GM11168 (cell line): ENCODE measurements at regions not wholly inside any gene's neighbourhood (a gene's known extent, or its start where the extent isn't known, plus 50 kb on each side); places are given as distances from the start of the nearest gene placed in this dataset.

Source experiments
- in situ Hi-C: fragments of 300-500 bp; cut with MboI; formaldehyde crosslinking; loops from one replicate; pipeline ENCODE4 v1.12.0; 2022; ENCODE audit warnings: low sequenced_read_pairs; ENCODE audit not compliant: unreplicated experiment

GRCh38 chr1:53378061-53378460 lies 50.2 kb upstream of the LRP8 start:
- in situ Hi-C loops: no loop called here

DNA sequence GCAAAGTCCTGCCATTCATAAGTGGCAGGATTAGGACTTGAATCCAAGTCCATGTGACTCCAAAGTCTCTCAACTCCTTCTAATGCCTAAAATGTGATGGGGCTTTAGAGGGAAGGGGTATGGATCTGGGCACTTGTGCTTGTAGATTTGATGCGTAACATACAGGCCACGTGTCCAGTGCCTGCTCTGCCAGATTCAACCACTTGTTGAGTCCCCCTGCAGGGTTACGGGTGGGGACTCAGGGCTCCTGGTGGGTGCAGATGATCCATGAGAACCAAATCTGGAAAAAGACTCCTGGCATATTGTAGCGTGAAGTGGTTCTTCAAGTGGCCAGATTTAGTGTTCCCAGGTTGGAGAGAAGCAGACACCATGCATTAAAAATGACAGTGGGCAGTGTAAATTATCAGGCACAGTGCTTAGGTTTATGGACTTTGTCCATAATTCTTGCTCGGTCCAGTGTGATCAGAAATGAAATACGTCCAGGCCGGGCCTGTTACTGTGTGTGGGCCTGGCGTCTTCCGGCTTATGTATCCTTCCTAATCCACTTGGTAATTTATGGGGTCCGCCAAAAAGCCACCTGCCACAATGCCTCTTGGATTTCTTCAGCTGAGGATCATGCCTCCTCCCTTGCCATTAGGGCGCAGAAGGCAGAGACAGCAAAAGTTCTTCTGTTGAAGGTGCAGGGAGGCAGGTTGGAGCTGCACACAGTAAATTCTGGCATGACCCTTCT lies 51.2 kb upstream of the LRP8 start:
- in situ Hi-C loops: no loop called here

GRCh38 chr1:53379662-53380002 lies 51.8 kb upstream of the LRP8 start:
- in situ Hi-C loops: no loop called here

DNA sequence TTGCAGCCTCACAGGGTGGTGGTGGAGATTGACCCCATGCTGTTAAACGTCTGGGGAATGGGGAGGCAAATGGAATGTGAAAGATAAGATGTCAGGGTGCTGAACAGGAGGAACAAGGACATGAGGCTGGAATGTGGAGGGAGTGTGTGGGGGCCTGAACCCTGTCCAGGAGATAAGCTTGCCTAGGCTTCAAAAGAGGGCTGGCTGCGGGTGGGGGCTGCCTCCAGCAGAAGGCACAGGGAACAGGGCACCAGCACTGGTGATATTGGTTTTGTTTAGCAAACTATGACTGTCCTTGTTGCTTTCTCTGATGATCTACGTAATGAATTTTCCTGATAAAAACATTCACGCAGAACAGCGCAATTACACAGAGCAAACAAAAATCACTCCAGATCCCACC lies 52.4 kb upstream of the LRP8 start:
- in situ Hi-C loops: no loop called here

- in situ Hi-C loops: no loop called here
Observed at GRCh38 chr1:53381790-53382401, 54.0 kb upstream of the LRP8 start.

GRCh38 chr1:53383136-53383870 lies 55.4 kb upstream of the LRP8 start:
- in situ Hi-C loops: no loop called here

DNA sequence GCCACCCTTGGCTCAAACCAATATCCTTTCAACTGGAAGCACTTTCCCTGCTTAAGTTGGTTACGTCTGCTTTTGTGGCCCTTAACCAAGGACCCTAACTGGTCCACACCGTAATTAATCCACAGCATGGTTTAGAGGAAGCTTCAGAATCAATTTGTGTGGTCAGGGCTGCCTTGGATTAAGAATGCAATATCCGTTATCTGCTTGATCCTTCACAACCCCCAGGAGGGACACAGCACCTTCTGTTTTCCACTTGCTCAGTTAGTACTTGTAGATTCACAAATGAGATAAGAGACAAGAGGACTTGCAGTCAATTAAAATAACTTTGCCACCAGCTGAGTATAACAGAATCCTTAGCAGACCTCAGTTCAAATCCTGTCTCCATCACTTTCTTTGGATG lies 56.9 kb upstream of the LRP8 start:
- in situ Hi-C loops: no loop called here

- in situ Hi-C loops: no loop called here
Observed at GRCh38 chr1:53385276-53386225, 57.7 kb upstream of the LRP8 start.

GRCh38 chr1:53388963-53389362 lies 61.1 kb upstream of the LRP8 start:
- in situ Hi-C loops: no loop called here

GRCh38 chr1:53390261-53390660 lies 62.4 kb upstream of the LRP8 start:
- in situ Hi-C loops: loop anchor here (5.0 kb wide), 1 partner anchor 113 kb away; no protein-coding TSS in a partner anchor

DNA sequence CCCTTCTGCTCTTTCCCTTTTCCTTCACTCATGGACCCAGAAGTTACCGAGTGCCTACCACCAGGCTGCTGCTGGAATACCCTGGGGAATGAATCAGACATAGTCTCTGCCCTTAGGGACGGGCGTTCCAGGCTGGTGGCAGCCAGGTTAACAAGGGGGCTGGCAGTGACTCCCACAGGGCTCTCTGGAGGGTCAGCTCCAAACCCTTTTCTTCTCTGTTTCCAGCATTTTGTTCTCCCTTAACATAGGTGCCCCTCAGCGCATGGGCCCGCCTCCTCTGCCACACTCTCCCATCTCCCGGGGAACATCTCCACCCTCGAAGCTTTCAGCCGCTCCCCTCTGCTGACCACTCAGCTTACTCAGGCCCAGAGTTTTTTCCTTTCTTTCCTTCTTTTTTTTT lies 62.9 kb upstream of the LRP8 start:
- in situ Hi-C loops: loop anchor here (5.0 kb wide), 1 partner anchor 113 kb away; no protein-coding TSS in a partner anchor

DNA sequence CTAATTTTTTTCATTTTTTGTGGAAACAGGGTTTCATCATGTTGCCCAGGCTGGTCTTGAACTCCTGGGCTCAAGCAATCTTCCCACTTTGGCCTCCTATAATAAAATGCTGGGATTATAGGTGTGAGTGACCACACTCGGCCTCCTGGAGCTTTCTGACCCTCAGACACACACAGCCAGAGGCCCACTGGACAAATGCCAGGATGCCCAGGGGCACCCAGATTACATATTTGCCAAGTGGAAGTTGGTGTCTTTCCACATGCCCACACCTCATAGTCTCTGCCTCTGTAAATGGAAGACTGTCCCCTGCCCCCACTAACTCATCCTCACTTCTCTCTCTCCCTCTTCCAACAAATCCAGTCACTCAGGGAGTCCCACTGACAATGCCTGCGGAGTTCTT lies 63.4 kb upstream of the LRP8 start:
- in situ Hi-C loops: loop anchor here (5.0 kb wide), 1 partner anchor 114 kb away; no protein-coding TSS in a partner anchor

GRCh38 chr1:53391982-53392381 lies 64.1 kb upstream of the LRP8 start:
- in situ Hi-C loops: loop anchor here (5.0 kb wide), 1 partner anchor 115 kb away; no protein-coding TSS in a partner anchor

- in situ Hi-C loops: loop anchor here (5.0 kb wide), 1 partner anchor 115 kb away; no protein-coding TSS in a partner anchor
Observed at GRCh38 chr1:53392460-53392859, 64.6 kb upstream of the LRP8 start.

DNA sequence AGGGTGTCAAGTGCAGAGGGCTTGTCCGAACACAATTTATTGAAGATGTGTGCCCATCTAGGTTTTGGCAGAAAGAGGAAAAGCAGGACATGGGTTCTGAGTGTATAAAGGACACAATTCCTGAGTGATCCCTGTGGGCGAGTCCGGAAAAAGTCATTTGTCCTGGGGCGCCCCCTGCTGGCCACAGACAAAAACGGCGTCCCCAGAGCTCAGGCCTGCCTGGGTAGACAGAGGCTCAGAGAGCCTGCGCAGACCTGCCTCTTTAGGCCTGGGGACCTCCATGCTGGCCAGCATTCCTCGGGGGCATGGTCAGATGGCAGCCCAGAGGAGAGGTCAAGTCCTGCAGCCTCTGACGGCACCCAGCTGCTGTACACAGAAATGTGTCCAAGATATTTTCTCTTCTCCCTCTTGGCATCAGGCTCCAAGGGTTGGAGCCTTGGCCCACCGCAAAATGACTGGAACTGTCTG lies 65.5 kb upstream of the LRP8 start:
- in situ Hi-C loops: loop anchor here (5.0 kb wide), 1 partner anchor 116 kb away; no protein-coding TSS in a partner anchor

DNA sequence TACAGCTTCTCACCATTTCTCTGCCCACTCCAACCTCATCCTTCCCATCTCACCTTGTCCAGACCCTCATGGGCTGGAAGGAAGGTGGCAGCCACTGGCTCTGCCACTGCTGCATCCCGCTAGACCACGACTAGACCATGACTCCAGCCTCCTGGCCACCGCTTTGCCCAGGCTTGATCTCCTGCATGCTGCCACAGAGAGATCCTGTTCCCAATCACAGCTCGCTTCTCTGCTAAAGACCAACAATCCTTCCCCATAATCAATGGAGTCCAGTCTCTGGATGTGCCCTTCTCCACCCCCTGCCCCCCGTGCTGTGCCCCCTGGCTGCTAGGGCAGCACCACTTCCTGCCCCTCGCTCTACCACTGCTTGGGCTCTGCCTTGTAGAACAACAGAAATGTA lies 64.9 kb upstream of the DMRTB1 start:
- in situ Hi-C loops: loop anchor here (5.0 kb wide), 1 partner anchor 117 kb away; no protein-coding TSS in a partner anchor

GRCh38 chr1:53395671-53396215 lies 63.5 kb upstream of the DMRTB1 start:
- in situ Hi-C loops: no loop called here

- in situ Hi-C loops: no loop called here
Observed at GRCh38 chr1:53396573-53397268, 62.5 kb upstream of the DMRTB1 start.

- in situ Hi-C loops: no loop called here
Observed at GRCh38 chr1:53398091-53398490, 61.1 kb upstream of the DMRTB1 start.
